HG02973 (cell line): ENCODE measurements at regions not wholly inside any gene's neighbourhood (a gene's known extent, or its start where the extent isn't known, plus 50 kb on each side); places are given as distances from the start of the nearest gene placed in this dataset.
A peak's percentile ranks its signal among the peaks of the same experiment; 100 is the strongest.

Source experiments
- ATAC-seq: cut with Tn5 transposase; IDR thresholded peaks from one replicate; pipeline ENCODE4 v1.9.1; 2021; ENCODE audit warnings: moderate library complexity; ENCODE audit not compliant: unreplicated experiment

GRCh38 chr3:30201715-30202114 lies 404.7 kb upstream of the TGFBR2 start:
- ATAC-seq: no peak

GRCh38 chr3:30203301-30203700 lies 403.1 kb upstream of the TGFBR2 start:
- ATAC-seq: no peak

- ATAC-seq: no peak
Observed at GRCh38 chr3:30204126-30204525, 402.3 kb upstream of the TGFBR2 start.

GRCh38 chr3:30206051-30206450 lies 400.4 kb upstream of the TGFBR2 start:
- ATAC-seq: no peak

GRCh38 chr3:30221619-30222018 lies 384.8 kb upstream of the TGFBR2 start:
- ATAC-seq: no peak

- ATAC-seq: no peak
Observed at GRCh38 chr3:30222441-30222840, 384.0 kb upstream of the TGFBR2 start.

GRCh38 chr3:30225021-30225420 lies 381.4 kb upstream of the TGFBR2 start:
- no peak for ATAC-seq

- ATAC-seq: no peak
Observed at GRCh38 chr3:30226601-30227151, 379.7 kb upstream of the TGFBR2 start.

GRCh38 chr3:30227571-30228301 lies 378.7 kb upstream of the TGFBR2 start:
- ATAC-seq: no peak

GRCh38 chr3:30228302-30228631 lies 378.1 kb upstream of the TGFBR2 start:
- no peak for ATAC-seq

GRCh38 chr3:30231277-30232141 lies 374.9 kb upstream of the TGFBR2 start:
- ATAC-seq: no peak

GRCh38 chr3:30232142-30232541 lies 374.3 kb upstream of the TGFBR2 start:
- ATAC-seq: no peak

GRCh38 chr3:30233913-30234646 lies 372.3 kb upstream of the TGFBR2 start:
- no peak for ATAC-seq

GRCh38 chr3:30236011-30236410 lies 370.4 kb upstream of the TGFBR2 start:
- ATAC-seq: no peak

- ATAC-seq: no peak
Observed at GRCh38 chr3:30241721-30242120, 364.7 kb upstream of the TGFBR2 start.

- no peak for ATAC-seq
Observed at GRCh38 chr3:30245858-30246622, 360.4 kb upstream of the TGFBR2 start.

- ATAC-seq: peak; percentile 83
Observed at GRCh38 chr3:30248423-30248822, 358.0 kb upstream of the TGFBR2 start.

- ATAC-seq: no peak
Observed at GRCh38 chr3:30252474-30252873, 353.9 kb upstream of the TGFBR2 start.

- ATAC-seq: no peak
Observed at GRCh38 chr3:30253832-30254231, 352.6 kb upstream of the TGFBR2 start.

- no peak for ATAC-seq
Observed at GRCh38 chr3:30256474-30256873, 349.9 kb upstream of the TGFBR2 start.
